Neural cell (in vitro differentiated cells): ENCODE measurements at regions not wholly inside any gene's neighbourhood (a gene's known extent, or its start where the extent isn't known, plus 50 kb on each side); places are given as distances from the start of the nearest gene placed in this dataset.

ENCODE experiments used
- H2AFZ ChIP-seq: fragments of 200-600, 300-800 bp; sonication (generic), shearing (Covaris generic); 2 replicates; pipeline ENCODE4 v1.6.0; 2014; ENCODE audit warnings: low read depth, mild to moderate bottlenecking, antibody characterized with exemption, low read length, moderate library complexity
- H3F3A ChIP-seq: fragments of 200-600 bp; shearing (Covaris generic); 2 replicates; pipeline ENCODE4 v1.6.1; 2016; ENCODE audit warnings: mild to moderate bottlenecking, moderate library complexity, mixed read lengths, antibody characterized with exemption, low read length; ENCODE audit not compliant: insufficient read depth, poor library complexity, severe bottlenecking
- H3K27ac ChIP-seq: fragments of 200-600, 300-800 bp; sonication (generic), shearing (Covaris generic); 2 replicates; pipeline ENCODE4 v1.5.1; 2014; ENCODE audit warnings: mild to moderate bottlenecking, low read length, moderate library complexity
- H3K27me3 ChIP-seq: fragments of 300-800, 200-600 bp; sonication (generic), shearing (Covaris generic); 2 replicates; pipeline ENCODE4 v1.6.0; 2014; ENCODE audit warnings: mild to moderate bottlenecking, low read depth, low read length, moderate library complexity; ENCODE audit not compliant: insufficient read depth
- H3K36me3 ChIP-seq: fragments of 300-800, 200-600 bp; sonication (generic), shearing (Covaris generic); 2 replicates; pipeline ENCODE4 v1.5.1; 2014; ENCODE audit warnings: mild to moderate bottlenecking, antibody characterized with exemption, low read length, moderate library complexity; ENCODE audit not compliant: insufficient read depth
- H3K4me2 ChIP-seq: fragments of 300-800, 200-600 bp; sonication (generic), shearing (Covaris generic); 2 replicates; pipeline ENCODE4 v1.6.0; 2014; ENCODE audit warnings: mild to moderate bottlenecking, low read length
- H3K4me3 ChIP-seq: fragments of 300-800, 200-600 bp; sonication (generic), shearing (Covaris generic); 2 replicates; pipeline ENCODE4 v1.5.1; 2014; ENCODE audit warnings: mild to moderate bottlenecking, low read length, moderate library complexity
- H3K79me2 ChIP-seq: fragments of 200-600 bp; shearing (Covaris generic); replicated peaks from 2 replicates; pipeline ENCODE4 v1.6.0; 2014; ENCODE audit warnings: mild to moderate bottlenecking, low read length, moderate library complexity; ENCODE audit not compliant: insufficient read depth
- H3K9ac ChIP-seq: fragments of 300-800, 200-600 bp; sonication (generic), shearing (Covaris generic); 2 replicates; pipeline ENCODE4 v1.6.1; 2016; ENCODE audit warnings: mild to moderate bottlenecking, low read length, mixed read lengths
- H3K9me2 ChIP-seq: fragments of 200-600 bp; shearing (Covaris generic); 2 replicates; pipeline ENCODE4 v1.6.1; 2016; ENCODE audit warnings: mild to moderate bottlenecking, low read length, mixed read lengths; ENCODE audit not compliant: insufficient read depth
- H3K9me3 ChIP-seq: fragments of 200-600, 300-800 bp; sonication (generic), shearing (Covaris generic); 2 replicates; pipeline ENCODE4 v1.6.1; 2016; ENCODE audit warnings: mild to moderate bottlenecking, mixed run types, low read length, moderate library complexity, mixed read lengths
- H4K20me1 ChIP-seq: fragments of 200-600 bp; shearing (Covaris generic); 2 replicates; pipeline ENCODE4 v1.6.1; 2016; ENCODE audit warnings: mild to moderate bottlenecking, mixed run types; ENCODE audit not compliant: insufficient read depth
- CTCF ChIP-seq: fragments of 450-650 bp; IDR thresholded peaks from 2 replicates; pipeline ENCODE4 v1.5.1; 2014; ENCODE audit warnings: antibody characterized with exemption, mild to moderate bottlenecking, moderate library complexity; ENCODE audit not compliant: poor library complexity, severe bottlenecking
- EP300 ChIP-seq: fragments of 450-650 bp; conservative IDR thresholded peaks from 2 replicates; pipeline ENCODE4 v1.6.1; 2014; ENCODE audit warnings: antibody characterized with exemption, mild to moderate bottlenecking, moderate library complexity; ENCODE audit not compliant: poor library complexity, severe bottlenecking
- EZH2 ChIP-seq: fragments of 200-600, 300-800 bp; shearing (Covaris generic), sonication (generic); IDR thresholded peaks from 2 replicates; pipeline ENCODE4 v1.6.1; 2014; ENCODE audit warnings: antibody characterized with exemption, low read length, borderline replicate concordance, mild to moderate bottlenecking; ENCODE audit not compliant: insufficient read depth, poor library complexity, severe bottlenecking
- MXI1 ChIP-seq: fragments of 450-650 bp; conservative IDR thresholded peaks from 2 replicates; pipeline ENCODE4 v1.6.1; 2014; ENCODE audit warnings: antibody characterized with exemption, mild to moderate bottlenecking; ENCODE audit not compliant: poor library complexity, severe bottlenecking
- POLR2AphosphoS5 ChIP-seq: IDR thresholded peaks from 2 replicates; pipeline ENCODE4 v1.6.1; 2012
- RAD21 ChIP-seq: fragments of 450-650 bp; conservative IDR thresholded peaks from 2 replicates; pipeline ENCODE4 v1.6.1; 2014; ENCODE audit warnings: antibody characterized with exemption, mild to moderate bottlenecking, moderate library complexity
- REST ChIP-seq: IDR thresholded peaks from 2 replicates; pipeline ENCODE4 v1.6.1; 2012; ENCODE audit warnings: borderline replicate concordance
- SMC3 ChIP-seq: fragments of 450-650 bp; conservative IDR thresholded peaks from 2 replicates; pipeline ENCODE4 v1.6.1; 2014; ENCODE audit warnings: antibody characterized with exemption, mild to moderate bottlenecking, moderate library complexity; ENCODE audit not compliant: poor library complexity
- TAF1 ChIP-seq: IDR thresholded peaks from 2 replicates; pipeline ENCODE4 v1.6.1; 2012; ENCODE audit warnings: low read depth

GRCh38 chr17:34486761-34487160 is 92.6 kb upstream of the TMEM132E start:
- no peak overlapping the region for H3K27ac ChIP-seq
- no peaks in the 10 kb centered on the region for H3K79me2 ChIP-seq
- TF ChIP-seq EP300 (no peak), REST (no peak), TAF1 (no peak), POLR2AphosphoS5 (no peak)
- no peak overlapping the region for H2AFZ ChIP-seq
- H3K9me2 ChIP-seq: no peaks in the 10 kb centered on the region
- H3K4me3 ChIP-seq: no peak overlapping the region
- no peaks in the 10 kb centered on the region for H3K9me3 ChIP-seq
- no peak overlapping the region for H3K4me2 ChIP-seq
- no peaks in the 10 kb centered on the region for H3K27me3 ChIP-seq
- H3K36me3 ChIP-seq: no peaks in the 10 kb centered on the region
- no peak overlapping the region for H3K9ac ChIP-seq
- H3F3A ChIP-seq: no peaks in the 10 kb centered on the region
- H4K20me1 ChIP-seq: no peaks in the 10 kb centered on the region

GRCh38 chr17:34485999-34486398 is 93.4 kb upstream of the TMEM132E start:
- Histone ChIP-seq H4K20me1 (no peaks in the 10 kb centered on the region), H3K9me3 (no peaks in the 10 kb centered on the region), H3K4me3 (no peak overlapping the region), H3K27ac (no peak overlapping the region), H3K4me2 (no peak overlapping the region), H3K9ac (no peak overlapping the region), H3K9me2 (no peaks in the 10 kb centered on the region), H3F3A (no peaks in the 10 kb centered on the region), H3K36me3 (no peaks in the 10 kb centered on the region), H3K79me2 (no peaks in the 10 kb centered on the region), H3K27me3 (no peaks in the 10 kb centered on the region), H2AFZ (no peak overlapping the region)
- TF ChIP-seq MXI1 (no peak), TAF1 (no peak), REST (no peak)

DNA sequence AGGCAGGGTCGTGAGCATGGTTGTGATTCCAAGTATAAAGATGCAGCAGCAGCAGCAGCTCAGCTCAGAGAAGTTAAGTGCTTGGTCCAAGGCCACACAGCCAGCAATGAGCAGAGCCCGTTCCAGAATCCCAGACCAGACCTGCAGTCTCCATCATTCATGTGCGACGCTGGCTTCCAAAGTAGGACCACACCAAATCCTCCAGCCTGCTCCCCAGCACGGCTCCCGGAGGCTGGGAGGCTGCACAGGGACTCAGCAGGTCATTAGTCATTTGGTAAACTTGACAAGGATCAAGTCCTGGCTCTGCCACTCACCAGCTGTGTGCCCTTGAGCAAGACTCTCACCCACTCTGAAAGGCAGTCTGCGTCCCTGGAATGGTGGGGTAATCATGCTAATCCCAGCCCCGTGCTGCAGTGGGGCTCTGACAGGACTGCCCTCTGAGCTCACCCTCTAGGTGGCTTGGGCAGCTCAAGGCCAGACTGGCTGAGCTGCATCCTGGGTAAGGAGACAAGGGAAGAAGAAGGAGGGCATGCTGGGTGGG is 95.1 kb upstream of the TMEM132E start:
- Histone ChIP-seq H3K4me2 (no peak overlapping the region), H3F3A (no peaks in the 10 kb centered on the region), H3K9ac (no peak overlapping the region), H3K36me3 (no peaks in the 10 kb centered on the region), H3K9me2 (no peaks in the 10 kb centered on the region), H3K4me3 (no peak overlapping the region), H3K27ac (no peak overlapping the region), H3K27me3 (no peaks in the 10 kb centered on the region), H3K79me2 (no peaks in the 10 kb centered on the region), H2AFZ (no peak overlapping the region), H3K9me3 (no peaks in the 10 kb centered on the region), H4K20me1 (no peaks in the 10 kb centered on the region)
- no peak for TF ChIP-seq TAF1
- TF ChIP-seq POLR2AphosphoS5: no peak
- TF ChIP-seq SMC3: no peak
- TF ChIP-seq EZH2: no peak
- TF ChIP-seq REST: no peak
- no peak for TF ChIP-seq MXI1
- no peak for TF ChIP-seq RAD21
- TF ChIP-seq CTCF: no peak
- no peak for TF ChIP-seq EP300
